GM12892 (cell line): ENCODE measurements at regions not wholly inside any gene's neighbourhood (a gene's known extent, or its start where the extent isn't known, plus 50 kb on each side); places are given as distances from the start of the nearest gene placed in this dataset.

Source experiments
- POLR2A ChIP-seq: IDR thresholded peaks from 2 replicates; pipeline ENCODE4 v1.6.1; 2011; ENCODE audit warnings: low read depth, low read length, control low read depth
- POLR2AphosphoS5 ChIP-seq: IDR thresholded peaks from 2 replicates; pipeline ENCODE4 v1.6.1; 2011; ENCODE audit warnings: low read depth, low read length, control low read depth
- TAF1 ChIP-seq: IDR thresholded peaks from 2 replicates; pipeline ENCODE4 v1.6.1; 2011; ENCODE audit warnings: low read depth, mild to moderate bottlenecking, control low read depth, low read length, borderline replicate concordance

- no peak for TF ChIP-seq POLR2AphosphoS5
- TF ChIP-seq POLR2A: no peak
- no peak for TF ChIP-seq TAF1
Measured at GRCh38 chr3:124053871-124054270, 61.9 kb upstream of the ROPN1 start.
